Skin of body (tissue), 1 donor: ENCODE measurements at regions not wholly inside any gene's neighbourhood (a gene's known extent, or its start where the extent isn't known, plus 50 kb on each side); places are given as distances from the start of the nearest gene placed in this dataset.
"Not testable (repeated sequence)": the region's sequence is repeated elsewhere in the genome, so short reads cannot be mapped to it uniquely, and the experiment has no call there.

Experiments
- DNase-seq: peaks from one replicate; lab custom pipeline; 2025; lab: John Stamatoyannopoulos, UW

DNA sequence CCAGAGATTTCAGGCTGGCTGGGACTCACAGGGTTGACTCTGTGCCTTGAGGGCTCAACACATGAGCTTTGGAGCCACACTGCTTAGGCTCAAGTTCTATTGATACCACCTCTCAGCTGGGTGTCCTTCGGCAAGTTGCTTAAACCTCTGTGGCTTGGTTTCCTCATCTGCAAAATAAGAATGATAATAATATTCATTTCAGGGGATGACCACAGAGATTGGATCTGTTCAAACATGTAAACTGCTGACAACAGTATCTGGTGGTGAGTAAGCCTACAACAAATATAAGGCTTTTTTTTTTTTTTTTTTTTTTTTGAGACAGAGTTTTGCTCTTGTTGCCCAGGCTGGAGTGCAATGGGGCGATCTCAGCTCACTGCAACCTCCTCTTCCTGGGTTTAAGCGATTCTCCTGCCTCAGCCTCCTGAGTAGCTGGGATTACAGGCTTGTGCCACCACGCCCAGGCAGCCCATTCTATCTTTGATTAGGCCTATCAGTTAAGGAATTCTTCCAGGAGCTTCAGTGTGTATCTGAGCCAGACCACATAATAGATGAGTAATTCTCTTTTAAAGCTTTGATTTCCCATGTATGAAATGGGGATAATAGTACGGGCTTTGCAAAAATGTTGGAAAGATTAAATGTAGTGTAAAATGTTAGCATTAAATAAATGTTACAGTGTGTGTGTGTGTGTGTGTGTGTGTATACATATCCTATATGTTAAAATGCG lies 437.6 kb downstream of the PRDM2 start:
- DNase-seq = no peak

- no peak for DNase-seq
These were observed 438.1 kb downstream of the PRDM2 start for GRCh38 chr1:14138135-14138506.

- peak; percentile 52 for DNase-seq
These were observed 438.7 kb downstream of the PRDM2 start for GRCh38 chr1:14138687-14139086.

GRCh38 chr1:14140831-14141401 lies 440.9 kb downstream of the PRDM2 start:
- no peak for DNase-seq

DNA sequence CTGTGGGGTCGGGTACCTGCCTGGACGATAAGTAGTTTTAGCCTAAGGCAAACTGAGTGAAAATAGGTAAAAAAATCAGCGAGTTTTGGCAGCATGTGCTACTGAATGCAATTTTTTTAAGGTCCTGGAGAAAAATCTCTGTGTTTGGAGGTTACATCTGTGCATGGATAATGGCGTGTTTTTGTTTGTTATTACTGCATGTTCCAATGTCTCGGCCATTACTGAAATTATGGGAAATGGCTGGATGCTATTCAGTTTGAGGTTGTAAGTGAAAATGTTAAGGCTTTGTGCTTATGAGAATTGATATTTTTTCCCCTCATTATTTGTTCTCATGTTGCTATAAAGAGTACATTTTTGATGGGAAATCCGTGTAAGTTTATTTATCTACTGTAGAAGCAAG lies 441.7 kb downstream of the PRDM2 start:
- no peak for DNase-seq

DNA sequence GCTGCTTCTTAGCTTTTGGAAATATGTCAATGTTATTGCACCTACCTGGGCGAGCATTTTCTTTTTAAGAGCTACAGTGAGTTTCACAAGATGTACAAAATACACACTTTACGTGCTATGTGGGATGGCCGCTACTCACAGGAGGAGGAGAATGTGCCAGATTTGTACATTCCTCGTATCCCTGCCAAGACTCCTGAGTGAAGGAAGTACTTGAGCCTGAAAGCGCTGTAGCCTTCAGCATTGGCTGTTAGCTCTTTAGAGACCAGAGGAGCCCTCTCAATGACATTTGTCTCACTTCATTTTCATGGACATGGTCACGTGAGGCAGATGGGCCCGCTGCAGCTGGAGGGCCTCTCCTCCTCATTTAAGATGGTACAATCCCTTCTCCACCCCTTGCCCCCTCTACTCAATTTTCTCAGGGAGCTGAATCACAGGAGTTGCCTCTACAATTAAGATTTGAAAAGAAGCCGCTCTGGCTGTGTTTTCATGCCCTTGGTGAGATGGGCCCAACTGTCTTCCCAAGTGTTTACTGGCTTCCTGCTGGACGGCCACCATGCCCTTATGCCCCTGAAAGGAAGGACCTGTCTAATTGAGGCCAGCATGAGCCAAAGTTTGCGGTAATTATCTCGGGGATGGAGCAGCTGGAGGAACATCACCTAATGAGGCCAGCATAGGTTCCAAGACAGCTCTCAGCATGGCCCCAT lies 442.6 kb downstream of the PRDM2 start:
- peak; percentile 12 for DNase-seq

GRCh38 chr1:14143777-14144176 lies 443.8 kb downstream of the PRDM2 start:
- DNase-seq = no peak

GRCh38 chr1:14148526-14148925 lies 448.5 kb downstream of the PRDM2 start:
- DNase-seq = peak; percentile 23

- peak; percentile 27 for DNase-seq
These were observed 449.1 kb upstream of the KAZN start for GRCh38 chr1:14149431-14149830.

GRCh38 chr1:14156543-14156942 lies 441.9 kb upstream of the KAZN start:
- DNase-seq = no peak

GRCh38 chr1:14160781-14161180 lies 437.7 kb upstream of the KAZN start:
- no peak for DNase-seq

GRCh38 chr1:14163246-14163645 lies 435.2 kb upstream of the KAZN start:
- DNase-seq = no peak

DNA sequence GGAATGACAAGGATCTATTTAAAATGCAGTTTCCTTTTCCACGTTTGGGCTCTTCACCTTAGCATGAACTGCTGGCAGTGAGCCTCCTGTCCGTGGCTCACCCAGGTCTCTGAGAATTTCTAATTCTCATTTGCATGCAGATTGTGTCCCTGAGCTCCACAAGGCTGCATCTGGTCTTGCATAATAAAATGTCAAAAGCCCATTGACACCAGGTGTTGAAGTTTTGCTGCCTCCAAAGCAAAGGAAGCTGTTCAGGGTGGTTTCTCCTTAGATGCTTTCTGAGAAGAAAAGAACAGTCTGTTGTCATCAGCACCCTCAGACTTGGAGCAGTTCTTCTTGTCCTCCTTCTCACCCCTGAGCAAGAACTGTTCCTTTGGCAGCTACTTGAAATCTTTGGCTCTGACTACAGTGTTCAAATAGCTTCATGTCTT lies 433.1 kb upstream of the KAZN start:
- DNase-seq = no peak

- no peak for DNase-seq
These were observed 430.6 kb upstream of the KAZN start for GRCh38 chr1:14167884-14168283.

GRCh38 chr1:14168326-14169063 lies 430.0 kb upstream of the KAZN start:
- no peak for DNase-seq

- no peak for DNase-seq
These were observed 424.9 kb upstream of the KAZN start for GRCh38 chr1:14173598-14173997.

DNA sequence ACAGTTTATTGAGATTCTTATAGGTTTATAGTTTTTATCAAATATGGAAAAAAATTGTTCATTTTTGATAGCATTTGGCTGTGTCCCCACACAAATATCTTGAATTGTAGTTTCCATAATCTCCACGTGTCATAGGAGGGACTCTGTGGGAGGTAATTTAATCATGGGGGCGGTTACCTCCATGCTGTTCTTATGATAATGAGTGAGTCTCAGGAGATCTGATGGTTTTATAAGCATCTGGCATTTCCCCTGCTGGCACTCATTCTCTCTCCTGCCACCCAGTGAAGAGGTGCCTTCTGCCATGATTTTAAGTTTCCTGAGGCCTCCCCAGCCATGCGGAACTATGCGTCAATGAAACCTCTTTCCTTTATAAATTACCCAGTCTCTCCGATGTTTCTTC lies 420.6 kb upstream of the KAZN start:
- DNase-seq = not testable (repeated sequence)

GRCh38 chr1:14180738-14181137 lies 417.7 kb upstream of the KAZN start:
- no peak for DNase-seq

DNA sequence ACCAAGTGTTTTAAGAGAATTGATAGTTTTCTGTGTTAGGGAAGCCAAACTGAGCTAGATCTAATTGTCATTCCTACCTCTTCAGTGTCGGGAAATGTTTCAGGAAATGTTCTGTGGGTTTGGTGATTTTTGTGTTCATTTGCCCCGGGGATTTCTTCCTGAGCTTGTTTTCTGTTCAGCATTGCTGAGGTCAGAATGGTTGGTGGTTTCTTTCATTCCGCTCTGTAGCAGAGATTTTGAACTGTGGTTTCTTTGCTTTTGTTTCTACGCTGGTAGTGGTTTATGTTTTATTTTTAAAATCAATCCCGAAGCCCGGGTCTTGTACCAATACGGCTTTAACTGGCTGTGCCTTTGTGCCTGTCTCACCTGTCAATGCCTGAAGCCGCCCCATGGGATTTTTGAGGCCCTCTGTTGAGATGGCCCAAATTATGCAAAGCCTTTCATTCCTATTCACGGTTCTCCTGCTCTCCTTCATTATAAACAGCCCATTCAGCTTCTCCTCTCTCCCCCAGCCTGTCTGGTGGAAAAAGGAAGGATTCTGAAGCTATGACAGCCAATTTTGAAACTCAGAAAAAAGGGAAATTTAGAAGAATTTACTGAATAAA lies 417.2 kb upstream of the KAZN start:
- DNase-seq = no peak

DNA sequence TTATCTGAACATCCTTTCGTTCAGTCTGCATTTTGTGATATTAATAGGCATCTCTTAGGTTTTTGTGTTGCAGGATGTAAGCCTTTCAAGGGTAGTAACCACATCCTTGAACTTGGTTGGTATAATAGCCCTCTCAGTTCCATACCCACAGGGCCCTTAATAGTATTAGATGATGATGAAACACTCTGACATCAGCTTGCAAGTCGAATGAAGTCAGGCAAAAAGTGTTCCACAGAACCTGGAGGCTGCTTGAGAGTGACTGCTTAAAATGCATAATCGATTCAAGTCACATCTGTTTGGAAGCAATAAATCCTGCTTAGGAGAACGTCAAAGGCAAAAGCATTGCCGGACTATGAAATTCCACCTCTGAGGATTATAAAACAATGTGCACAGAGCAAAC lies 415.6 kb upstream of the KAZN start:
- DNase-seq = no peak

DNA sequence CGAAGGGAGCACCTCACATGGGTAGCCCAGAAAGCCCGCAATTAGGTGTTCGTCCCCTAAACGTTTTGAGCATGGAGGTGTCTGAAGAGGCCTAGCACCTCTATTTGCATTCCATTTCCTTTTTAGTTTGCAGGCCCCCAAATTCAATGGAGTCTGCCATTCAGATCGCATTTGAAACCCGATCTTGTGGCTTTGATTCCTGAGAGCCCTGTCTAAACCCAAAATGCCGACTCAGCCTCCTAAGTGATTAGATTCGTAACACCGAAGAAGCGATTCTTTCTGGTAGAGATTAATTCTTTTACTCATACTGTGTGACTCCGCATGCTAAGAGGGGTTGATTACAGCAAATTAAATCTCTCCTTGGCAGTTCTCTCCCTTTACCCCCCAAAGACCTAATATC lies 415.2 kb upstream of the KAZN start:
- DNase-seq = no peak

DNA sequence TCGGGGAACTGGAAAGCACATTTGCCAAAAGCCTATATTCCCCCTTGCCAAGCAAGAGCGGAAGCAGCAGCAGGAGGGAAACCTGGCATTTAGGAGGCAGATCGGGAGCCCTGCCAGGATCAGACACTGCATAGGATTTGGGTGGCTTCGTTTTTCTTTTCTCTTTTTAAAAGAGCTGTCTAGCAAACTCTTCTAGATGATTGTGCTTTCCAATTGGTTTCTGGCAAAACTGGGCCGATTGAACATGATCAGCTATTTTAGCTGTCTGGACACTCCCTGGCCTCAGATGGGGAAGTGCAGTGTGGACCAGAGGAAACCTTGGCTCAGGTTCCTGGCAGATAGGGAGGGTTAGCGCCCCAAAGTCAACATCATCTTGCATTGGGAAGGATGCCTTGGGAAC lies 414.0 kb upstream of the KAZN start:
- DNase-seq = no peak
